ENCODE measurements at regions not wholly inside any gene's neighbourhood (a gene's known extent, or its start where the extent isn't known, plus 50 kb on each side); places are given as distances from the start of the nearest gene placed in this dataset.

- TF ChIP-seq CTCF (IDR thresholded peaks at IDR 0.05): no peak
- no peak for TF ChIP-seq POLR2A (IDR thresholded peaks at IDR 0.05; ENCODE audit: low read depth)
- TF ChIP-seq EP300 (IDR thresholded peaks at IDR 0.05): no peak
Measured at GRCh38 chr1:165068741-165069140, 287.8 kb downstream of the LMX1A start.

All from esophagus muscularis mucosa (tissue), 4 donors.